HG03159 (cell line): ENCODE measurements at regions not wholly inside any gene's neighbourhood (a gene's known extent, or its start where the extent isn't known, plus 50 kb on each side); places are given as distances from the start of the nearest gene placed in this dataset.

ENCODE experiments used
- ATAC-seq: cut with Tn5 transposase; IDR thresholded peaks from one replicate; pipeline ENCODE4 v1.9.1; 2021; ENCODE audit warnings: mild to moderate bottlenecking, moderate library complexity; ENCODE audit not compliant: unreplicated experiment

DNA sequence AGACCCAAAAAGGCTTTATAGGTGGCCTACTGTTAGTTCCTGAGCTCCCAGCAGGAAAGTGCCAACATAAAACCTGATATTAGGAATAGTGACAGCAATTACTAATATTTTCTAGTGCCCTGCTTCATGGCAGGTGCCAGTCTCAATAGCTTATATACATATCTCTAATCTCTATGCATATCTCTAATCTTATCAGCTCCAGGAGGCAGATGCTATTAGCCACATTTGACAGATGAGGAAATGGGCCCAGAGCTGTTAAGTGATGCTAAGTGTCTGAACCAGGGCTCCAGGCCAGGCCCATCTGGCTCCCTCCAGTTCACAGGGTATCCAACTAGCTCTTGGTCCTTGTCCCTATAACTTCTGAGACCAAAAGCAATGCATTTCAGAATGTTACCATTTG lies 142.5 kb downstream of the CHIC2 start:
- ATAC-seq, result no peak

DNA sequence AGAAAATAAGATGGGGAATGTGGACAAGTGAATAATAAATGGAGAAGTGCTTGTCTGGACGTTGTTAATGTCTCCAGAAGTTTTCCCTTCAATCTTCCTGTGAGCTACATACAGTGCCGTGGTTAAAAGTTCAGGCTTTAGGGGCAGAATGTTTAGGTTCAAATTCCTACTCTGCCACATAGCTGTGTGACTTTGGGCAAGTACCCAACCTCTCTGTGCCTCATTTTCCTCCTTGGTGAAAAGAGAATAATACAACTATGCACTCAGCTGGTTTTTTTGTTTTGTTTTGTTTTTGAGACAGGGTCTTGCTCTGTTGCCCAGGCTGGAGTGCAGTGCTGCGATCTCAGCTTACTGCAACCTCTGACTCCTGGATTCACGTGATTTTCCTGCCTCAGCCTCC lies 143.5 kb downstream of the CHIC2 start:
- ATAC-seq, result no peak

DNA sequence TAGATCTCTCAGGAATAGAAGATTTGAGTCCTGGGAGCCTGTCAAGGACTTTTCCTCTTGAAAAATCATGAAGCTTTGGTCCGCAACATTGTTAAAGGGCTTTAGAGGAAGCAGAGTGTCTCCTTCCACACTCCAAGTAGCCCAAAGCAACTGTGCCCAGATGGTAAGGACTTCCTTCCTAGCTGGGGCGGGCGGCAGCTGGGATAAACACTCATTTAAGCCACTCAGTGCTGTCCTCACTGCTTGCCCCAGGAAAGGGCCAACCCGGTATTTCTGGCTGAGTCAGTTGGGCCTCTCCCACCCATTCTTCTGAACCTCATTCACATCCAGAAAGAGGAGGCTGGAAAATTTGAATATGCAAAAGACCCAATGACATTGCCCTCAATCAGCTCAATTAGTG lies 144.3 kb downstream of the CHIC2 start:
- ATAC-seq, result no peak

DNA sequence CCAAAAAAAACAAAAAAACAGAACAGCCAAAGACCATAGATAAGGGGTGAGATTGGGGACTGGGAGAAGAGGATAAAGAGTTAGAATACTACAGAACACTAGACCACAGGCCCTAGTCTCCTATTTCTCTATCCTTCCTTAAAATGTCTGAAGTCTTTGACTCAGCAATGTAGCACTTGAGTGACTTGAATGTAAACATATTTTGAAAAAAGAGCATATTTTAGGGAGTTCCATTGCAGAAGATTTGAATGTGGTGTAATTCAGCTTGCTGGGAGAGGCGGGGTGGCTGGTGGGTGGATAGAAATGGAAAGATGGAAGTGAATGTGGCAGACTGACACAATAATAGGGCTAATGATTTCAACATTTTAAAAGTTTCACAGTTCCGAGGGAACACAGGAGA lies 144.9 kb downstream of the CHIC2 start:
- ATAC-seq, result no peak

DNA sequence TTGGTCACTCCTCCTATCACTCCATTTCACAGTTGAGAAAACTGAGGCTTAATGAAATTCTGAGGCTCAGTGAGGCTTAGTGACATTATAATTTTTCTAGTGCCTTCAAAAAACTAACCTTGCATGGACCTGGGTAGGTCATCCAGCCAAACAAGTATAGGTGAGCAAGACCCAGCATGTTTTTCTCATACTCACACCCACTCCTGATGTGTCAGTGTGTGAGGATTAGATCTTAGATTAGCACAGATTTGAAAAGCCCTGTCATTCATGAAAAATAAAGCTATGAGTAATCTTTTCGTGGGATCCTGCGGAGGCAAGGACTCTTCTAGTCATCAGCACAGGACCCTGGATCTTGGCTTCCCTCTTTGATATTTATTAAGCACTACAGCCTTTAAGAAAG lies 146.7 kb downstream of the CHIC2 start:
- ATAC-seq, result no peak

DNA sequence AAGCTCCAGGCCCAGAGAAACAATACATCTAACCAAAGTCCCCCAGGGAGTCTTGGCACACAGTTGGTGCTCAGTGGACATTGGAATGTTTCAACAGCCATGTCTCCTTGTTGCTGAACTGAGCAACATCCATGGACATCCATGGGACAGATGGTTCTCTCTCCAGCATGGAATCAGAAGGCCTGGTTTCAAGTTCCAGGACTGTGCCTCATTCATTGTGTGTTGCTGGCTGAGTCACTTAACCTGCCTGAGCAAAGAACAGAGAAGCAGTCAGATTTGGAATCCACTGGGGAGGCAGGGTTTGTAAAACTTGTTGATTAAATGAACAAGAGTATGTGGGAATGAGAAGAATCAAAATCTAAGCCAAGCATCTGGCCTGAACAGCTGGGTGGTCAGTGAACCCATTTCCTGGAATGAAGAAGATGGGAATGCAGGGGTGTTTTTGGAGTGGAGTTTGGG lies 147.9 kb downstream of the CHIC2 start:
- ATAC-seq, result no peak

DNA sequence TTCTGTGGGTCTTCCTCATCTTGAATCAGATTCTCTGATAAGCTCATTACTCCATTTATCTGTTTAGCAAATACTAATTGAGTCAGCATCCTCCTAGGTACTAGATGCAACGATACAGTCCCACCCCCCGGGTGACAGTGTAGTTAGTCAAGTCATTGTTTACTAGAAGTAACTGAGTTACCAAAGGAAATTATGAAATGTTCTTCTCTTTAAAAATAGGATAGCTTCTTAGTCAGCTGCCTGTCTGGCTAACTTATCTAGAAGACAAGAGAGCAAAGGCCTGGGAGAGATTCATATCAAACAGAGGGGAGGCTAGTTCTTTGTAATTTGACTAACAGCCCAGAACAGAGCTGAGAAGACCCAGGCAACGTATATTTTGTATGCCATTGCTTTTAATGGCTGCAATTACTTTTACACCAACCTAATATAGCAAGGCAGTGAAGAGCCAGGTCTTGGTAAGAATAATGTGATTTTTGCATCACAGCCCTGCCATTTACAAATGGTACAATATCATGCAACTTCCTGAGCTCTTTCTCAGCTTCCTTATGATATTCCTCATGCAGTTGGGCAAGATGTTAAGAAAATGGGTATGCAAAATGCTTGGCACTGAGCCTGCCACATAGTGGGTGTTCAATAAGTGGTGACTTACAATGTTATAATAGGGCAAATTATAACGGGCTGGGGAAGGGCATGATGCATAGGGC lies 149.9 kb downstream of the CHIC2 start:
- no peak for ATAC-seq

DNA sequence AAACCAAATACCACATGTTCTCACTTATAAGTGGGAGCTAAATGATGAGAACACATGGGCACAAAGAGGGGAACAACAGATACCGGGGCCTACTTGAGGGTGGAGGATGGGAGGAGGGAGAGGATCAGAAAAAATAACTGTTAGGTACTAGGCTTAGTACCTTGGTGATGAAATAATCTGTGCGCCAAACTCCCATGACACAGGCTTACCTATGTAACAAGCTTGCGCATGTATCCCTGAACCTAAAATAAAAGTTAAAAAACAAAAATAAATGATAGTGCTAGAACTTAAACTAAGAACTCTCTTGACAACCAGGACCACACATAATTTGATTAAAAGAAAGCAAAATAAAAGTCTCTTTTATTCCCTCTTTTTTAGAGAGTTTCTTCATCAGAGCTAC lies 150.6 kb downstream of the CHIC2 start:
- no peak for ATAC-seq

DNA sequence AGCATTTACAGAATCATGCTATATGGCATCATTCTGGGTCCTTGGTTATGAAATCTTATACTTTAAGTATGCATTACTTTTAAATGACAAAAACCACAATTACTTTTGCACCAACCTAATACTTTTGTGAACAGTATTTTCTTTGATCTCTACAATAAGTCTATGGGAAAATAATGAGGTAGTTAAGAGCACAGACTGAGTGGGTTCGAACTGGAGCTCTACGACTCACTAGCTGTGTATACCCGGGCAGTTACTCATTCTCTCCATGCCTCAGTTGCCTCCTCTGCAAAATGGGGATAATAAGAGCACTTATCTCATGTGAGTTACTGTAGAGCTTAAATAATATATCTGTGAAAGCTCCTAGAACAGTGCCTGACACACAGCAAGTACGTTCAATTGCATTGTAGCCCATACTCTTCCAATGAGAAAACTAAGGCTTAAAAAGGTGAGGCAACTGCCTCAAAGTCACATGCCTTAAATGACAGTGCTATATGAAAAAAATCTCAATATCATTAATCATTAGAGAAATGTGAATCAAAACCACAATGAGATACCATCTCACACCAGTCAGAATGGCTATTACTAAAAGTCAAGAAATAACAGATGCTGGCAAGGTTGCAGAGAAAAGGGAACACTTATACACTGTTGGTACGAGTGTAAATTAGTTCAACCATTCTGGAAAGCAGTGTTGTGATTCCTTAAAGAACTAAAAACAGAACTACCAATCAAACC lies 151.5 kb downstream of the CHIC2 start:
- no peak for ATAC-seq

DNA sequence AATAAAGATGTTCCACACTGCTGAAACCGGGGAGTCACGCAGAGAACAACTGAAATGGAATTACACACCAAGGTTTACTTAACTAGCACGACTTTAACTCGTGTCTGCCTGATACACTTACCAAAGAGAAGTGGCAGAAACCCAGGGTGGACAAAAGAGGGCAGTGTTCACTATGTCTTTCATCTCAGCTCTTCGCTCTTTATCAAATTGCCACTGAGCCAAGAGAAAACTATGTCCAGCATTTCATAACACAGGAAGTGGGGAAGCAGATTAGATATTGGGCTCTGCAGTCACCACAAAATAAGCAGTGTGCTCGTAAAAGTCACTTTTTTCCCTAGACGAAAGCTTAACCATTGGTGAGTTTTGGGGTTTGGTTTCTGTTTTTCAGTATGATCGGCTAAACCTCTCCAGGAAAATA lies 155.7 kb downstream of the CHIC2 start:
- ATAC-seq, result no peak

DNA sequence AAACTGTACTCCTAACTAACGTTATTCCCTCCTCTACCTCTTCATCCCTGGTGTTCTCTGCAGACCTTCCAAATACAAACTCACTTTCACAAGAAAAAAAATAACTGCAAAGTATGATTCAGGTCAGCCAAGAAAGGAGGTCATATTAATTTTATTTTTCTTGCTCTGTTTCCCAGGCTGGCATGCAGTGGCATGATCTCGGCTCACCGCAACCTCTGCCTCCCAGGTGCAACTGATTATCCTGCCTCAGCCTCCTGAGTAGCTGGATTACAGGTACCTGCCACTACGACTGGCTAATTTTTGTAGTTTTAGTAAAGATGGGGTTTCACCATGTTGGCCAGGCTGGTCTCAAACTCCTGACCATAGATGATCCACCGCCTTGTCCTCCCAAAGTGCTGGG lies 156.6 kb downstream of the CHIC2 start:
- no peak for ATAC-seq

DNA sequence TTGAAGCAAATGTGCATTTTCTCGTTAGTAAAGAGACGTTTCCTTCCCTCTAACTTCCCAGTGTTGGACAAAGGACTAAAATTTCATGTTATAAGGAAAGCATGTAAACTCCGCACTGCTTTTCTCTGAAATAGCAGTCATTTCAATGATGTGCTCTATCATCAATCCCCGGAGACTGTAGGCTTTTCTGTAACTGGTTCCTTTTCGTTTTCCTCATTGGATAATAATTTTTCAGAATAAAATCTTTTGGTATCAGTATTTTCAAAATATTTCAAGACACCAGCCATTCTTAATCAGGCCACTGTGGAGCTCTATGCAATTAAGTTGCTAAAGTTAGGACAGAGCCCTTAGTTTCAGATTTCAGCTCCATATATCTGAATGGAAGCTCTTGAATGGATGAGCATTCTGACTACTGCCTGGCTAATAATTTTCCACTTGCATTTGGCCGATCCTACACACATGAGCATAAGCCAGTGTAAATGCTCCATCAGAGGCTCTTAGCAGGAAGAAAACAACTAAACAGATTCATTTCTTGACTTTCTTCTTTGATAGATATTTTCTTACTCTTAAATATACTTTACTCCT lies 157.7 kb downstream of the CHIC2 start:
- no peak for ATAC-seq

DNA sequence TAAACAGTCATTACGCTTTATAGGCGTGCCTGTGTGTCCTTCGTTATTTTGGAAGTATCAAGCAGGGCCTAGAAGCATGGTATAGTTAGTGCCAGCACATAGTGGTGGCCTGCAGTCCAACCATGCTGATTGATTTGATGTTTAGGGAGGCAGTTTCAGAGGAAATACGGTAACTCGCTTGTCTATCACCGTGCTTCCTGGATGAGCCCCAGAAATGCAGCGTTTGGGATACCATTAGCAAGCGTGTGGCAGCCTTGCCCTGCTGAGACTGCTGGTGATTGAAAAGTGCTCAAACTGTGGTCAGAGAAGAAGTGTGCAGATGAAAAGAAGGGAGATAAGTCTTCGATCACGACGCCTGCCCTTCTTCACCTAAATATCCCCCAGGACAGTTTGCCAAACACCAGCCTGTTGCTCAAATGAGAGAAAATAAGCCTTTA lies 158.4 kb downstream of the CHIC2 start:
- ATAC-seq, result no peak

DNA sequence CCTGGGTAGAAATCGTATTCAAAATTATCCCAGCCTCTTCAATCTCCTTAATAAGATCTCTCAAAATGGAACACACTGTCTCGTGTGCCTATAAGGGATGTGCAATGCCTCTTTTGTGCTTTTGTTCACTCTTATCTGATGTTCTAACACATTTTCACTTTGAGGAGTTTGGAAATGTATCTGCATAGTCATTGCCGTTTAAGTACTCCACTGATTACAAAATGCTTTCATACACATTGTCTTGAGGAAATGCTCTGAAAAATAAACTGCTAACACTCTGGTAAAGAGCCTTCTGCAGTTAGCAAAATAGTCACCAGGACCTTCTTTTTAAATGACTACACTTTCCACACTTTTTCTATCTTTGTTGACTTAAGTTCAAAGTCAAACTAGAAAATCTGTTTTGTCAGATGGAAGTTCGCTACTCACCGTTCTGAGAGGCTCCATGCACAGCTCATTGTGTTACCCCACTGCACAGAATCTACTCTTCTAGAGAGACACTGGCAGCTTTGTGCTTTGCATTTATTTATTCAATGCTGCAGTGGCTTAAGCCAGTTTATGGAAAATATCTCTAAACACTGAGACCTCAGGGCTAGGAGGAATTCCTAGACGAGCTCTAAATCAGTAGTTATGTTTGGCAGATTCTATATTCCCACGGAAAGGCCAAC lies 159.0 kb downstream of the CHIC2 start:
- ATAC-seq, result no peak

DNA sequence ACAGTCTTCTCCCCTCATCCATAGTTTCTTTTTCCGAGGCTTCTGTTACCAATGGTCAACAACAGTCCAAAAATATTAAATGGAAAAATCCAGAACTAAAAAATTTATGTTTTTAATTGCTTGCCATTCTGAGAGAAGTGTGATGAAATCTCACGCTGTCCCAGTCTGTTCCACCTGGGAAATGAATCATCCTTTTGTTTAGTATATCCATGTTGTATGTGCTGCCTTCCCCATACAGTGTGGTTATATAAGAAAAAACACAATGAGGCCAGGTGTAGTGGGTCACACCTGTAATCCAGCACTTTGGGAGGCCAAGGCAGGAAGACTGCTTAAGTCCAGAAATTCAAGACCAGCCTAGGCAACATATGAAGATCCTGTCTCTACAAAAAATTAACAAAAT lies 161.6 kb downstream of the CHIC2 start:
- no peak for ATAC-seq

DNA sequence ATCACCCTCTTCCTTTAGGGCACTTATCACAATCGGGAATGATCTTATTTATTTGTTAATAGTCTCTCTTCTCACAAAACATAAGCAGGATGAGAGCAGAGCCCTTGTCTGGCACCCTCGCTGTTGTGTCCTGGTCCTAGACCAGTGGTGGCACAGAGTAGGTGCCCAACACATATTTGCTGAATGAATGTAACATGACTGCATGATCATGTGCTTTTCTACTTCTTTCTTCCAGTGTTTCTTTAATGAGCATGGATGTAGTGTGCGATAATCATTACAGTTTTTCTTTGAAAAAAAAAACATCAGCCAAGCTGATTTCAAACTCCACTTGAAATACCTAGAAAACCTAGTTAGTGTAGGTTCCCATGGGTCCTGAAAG lies 164.1 kb downstream of the CHIC2 start:
- no peak for ATAC-seq

DNA sequence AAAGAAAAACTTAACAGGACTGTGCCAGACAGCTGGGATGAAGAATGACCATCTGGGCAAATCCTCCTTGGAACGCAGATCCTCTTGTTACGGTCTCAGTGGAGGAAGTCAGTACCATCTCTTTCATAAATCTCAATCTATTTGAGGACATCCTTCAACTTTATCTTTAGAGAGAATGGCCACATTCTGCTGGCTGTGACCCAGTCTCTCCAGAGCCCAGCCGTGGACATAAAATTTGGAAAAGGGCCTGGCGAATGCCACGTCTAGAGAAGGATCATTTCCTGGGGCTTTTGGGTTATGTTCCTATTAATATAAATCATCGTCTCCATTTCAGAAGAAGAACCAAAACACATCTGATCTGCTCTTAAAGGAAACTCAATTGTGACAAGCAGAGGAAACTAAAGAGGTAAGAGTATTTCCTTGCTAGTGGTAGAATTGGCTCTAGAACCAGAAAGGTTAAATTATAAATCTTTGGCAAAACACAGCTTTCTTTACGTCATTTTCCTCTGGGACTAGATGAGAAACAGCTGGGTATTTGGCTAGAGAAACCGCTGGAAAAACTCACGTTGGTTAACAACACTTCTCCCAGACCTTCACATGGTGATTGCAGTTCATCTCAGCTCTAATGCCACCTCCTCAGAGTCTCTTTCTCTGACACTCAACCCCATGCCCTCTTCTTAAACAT lies 164.7 kb downstream of the CHIC2 start:
- no peak for ATAC-seq

DNA sequence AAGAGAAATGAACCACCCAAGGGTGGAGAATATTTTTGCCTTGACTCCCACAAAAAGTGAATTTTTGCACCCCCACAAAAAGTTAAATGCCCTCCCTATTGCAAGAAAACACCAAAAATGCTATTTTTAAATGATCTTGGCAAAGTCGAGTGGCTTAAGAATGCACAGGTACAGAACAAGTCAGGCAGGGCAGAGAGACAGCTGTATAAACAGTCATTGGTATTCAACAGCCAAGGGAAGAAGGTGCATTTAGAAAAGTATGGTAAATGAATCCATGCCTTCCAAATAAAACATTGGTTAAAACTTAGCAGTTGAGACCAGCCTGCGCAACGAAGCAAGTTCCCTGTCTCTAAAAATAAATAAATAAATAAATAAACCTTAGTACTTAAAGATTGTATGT lies 169.3 kb downstream of the CHIC2 start:
- no peak for ATAC-seq

DNA sequence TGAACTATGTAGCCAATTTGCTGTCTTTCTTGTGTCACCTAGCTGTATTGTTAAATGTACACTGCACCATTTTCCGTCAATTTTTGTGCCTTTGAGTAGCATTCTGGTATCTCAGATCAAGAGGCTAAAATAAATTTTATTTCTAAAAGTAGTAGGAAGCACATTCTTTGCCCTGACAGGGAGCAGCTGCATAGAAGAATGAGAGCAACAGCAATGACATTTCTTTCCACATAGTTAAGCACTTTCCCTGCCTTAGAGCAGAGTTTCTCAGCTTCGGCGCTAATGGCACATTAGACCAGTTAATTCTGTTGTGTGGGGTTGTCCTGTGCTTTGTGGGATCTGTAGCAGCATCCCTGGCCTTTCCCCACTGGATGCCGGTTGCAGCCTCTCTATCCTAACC lies 173.9 kb downstream of the CHIC2 start:
- ATAC-seq, result no peak

DNA sequence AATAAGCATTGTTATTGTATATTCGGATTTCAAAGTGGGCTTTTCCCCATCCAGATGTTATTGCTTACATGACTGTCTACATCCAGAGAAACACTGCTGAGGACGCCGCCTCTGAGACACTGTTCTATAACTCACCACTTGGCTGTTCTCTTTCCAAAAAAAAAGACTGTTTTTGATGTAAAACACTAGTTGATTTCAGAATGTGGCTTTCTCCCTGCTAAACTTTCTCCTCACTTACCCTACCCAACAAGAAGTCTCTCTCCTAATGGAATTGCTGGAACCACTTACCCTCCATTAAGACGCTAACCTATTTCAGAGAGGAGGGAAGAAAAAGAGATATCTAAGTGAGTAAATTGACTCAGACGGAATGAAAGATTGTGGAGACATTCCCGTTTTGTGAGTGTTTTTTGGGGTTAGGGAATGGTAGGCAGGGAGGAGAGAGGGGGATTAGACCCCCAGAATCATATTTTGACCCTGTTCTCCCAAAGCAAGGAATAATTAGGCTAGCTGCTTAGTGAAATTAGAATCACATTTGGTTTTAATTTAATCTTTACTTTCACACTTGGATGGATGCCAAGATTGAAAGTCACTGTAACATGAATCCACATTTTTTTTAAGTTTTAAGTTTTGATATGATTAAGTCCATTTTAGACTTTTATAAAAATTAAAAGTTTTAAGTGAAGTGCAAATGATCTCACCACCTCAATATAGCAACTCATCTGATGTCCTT lies 174.9 kb downstream of the CHIC2 start:
- no peak for ATAC-seq
